CD4-positive, alpha-beta T cell treated with Interleukin-2 at 100 ng/mL for 4 hours (primary cell): ENCODE measurements at regions not wholly inside any gene's neighbourhood (a gene's known extent, or its start where the extent isn't known, plus 50 kb on each side); places are given as distances from the start of the nearest gene placed in this dataset.
"Not testable (repeated sequence)": the region's sequence is repeated elsewhere in the genome, so short reads cannot be mapped to it uniquely, and the experiment has no call there.

Source experiments
- DNase-seq: peaks from one replicate; pipeline ENCODE4 v3.0.0-alpha.2; 2020; ENCODE audit warnings: low spot score

DNA sequence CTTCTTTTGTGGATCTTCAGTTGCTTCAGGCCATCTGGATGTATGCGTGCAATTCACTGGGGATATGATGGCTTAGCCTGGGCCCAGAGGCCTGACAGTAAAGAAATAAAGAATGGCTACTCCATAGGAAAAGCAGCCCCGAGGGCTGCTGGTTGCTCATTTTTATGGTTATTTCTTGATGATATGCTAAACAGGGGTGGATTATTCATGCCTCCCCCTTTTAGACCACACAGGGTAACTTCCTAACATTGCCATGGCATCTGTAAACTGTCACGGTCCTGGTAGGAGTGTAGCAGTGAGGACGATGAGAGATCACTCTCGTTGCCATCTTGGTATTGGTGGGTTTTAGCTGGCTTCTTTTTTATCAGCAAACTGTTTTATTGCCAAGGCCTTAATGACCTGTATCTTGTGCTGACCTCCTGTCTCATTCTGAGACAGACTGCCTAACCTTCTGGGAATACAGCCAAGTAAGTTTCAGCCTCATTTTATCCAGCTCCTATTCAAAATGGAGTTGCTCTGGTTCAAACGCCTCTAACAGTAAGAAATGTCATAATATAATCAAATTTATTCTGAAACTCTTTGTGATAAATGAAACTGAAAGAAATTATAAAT lies 60.5 kb downstream of the DSEL start:
- no peak for DNase-seq

DNA sequence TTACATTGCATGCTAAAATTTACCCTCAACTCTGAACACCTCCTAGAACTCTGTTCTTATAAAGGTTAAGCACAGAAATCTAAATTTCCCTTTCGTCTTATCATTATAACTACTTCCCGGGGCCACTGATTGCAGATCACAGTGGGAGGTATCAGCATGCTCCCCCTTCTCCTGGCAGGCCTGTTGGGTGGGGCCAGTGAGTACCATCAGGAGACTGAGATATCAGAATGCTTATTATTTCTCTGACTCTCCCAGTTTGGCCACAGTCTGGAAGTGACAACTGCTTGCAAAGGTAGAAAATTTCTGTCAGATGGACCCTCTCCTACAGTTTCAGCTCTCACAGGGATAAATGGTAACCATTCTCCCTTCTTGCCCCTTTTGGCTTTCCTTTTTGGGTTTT lies 62.6 kb downstream of the DSEL start:
- no peak for DNase-seq

DNA sequence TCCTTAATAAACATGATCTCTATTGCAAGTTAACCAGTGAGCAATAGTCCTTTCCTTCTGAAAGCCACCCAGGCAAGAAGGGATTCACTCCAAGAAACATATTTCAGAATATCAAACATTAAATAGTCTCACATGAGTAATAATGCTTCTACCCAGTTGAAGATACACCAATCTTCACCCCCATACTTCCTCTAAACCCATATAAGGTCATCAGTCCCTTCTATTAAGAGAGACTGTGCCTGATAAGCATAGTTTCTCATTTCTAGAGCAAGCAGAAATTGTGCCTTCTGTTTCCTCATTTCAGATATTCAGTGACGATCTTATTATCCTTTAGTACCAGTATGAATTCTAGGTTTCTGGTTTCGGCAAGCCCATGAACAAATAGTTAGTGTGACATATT lies 64.6 kb downstream of the DSEL start:
- no peak for DNase-seq

DNA sequence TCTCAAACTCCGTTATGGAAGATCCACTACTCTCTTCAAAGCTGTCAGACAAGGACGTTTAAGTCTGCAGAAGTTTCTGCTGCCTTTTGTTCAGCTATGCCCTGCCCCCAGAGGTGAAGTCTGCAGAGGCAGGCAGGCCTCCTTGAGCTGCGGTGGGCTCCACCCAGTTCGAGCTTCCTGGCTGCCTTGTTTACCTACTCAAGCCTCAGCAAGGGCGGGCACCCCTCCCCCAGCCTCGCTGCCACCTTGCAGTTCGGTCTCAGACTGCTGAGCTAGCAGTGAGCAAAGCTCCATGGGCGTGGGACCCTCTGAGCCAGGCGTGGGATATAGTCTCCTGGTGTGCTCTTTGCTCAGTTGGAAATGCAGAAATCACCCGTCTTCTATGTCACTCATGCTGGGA lies 65.4 kb downstream of the DSEL start:
- peak; percentile 24 for DNase-seq

DNA sequence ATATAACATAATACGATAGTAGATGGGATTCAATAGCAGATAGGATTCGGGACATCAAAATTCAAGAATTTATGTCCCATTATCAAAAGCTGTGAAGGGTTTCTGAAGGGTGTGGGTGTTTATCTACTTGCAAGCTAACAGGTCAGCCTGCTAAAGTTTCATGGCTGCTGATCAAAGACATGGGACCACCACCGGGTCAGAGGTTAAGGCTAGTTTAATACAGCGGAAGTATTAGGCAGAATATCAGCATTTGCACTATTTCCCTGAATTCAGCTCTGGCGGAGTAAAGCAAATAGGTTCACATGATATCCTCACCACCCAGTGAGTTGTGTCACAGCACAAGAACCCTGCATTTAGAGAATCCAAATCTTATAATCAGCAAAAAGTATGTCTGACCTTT lies 82.5 kb downstream of the DSEL start:
- DNase-seq: no peak

DNA sequence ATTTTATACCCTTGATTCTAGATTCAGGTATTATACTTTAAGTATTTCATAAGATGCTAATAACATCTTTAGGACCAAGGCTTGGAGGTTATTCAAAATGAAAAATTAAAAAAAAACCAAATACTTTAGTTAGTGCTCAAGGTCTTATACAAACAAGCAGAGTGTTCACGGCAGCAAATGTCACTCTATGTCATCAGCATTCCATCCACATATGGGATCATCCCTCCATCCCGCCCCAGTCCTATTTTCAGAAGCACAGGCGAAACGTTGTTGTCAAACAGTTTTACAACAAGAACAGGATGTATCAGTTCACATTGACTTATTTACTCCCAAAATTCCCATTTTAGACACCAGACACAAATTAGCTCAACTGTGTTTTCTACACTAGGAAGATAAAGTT lies 83.7 kb downstream of the DSEL start:
- no peak for DNase-seq

DNA sequence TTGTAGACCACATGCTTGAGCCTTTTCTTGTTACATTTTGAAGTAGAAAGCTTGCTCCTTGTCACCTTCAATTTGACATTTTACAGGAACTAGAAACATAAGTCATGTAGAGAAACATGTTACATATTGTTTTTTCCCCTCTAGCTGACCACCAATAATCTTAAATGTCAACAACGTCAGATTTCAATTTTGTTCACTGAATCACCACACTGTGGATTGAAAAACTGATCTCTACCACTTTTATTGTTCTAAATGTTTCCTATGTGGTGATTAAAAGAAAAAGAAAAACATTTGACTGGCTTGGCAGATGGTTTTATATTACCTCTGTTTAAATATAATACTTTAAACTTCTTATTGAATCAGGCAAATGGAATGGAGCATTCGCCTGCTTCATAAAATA lies 87.7 kb downstream of the DSEL start:
- no peak for DNase-seq

DNA sequence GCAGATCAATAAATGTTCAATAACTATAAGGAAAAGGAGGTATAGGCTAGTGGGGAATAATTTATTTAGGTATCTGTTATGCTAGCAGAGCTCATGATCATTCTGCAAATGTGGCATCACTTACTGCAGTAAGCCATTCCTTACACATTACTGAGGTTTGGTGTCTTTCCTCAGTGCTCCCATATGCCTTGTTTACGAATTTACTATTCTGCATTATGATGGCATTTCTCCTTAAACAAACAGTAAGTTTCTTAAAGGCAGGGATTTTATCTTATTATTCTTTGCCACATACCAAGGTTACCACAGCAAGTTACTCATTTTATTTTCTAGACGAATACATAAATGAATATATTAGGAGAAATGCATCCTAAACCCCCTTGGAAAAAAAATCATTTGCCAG lies 88.4 kb downstream of the DSEL start:
- DNase-seq: no peak

DNA sequence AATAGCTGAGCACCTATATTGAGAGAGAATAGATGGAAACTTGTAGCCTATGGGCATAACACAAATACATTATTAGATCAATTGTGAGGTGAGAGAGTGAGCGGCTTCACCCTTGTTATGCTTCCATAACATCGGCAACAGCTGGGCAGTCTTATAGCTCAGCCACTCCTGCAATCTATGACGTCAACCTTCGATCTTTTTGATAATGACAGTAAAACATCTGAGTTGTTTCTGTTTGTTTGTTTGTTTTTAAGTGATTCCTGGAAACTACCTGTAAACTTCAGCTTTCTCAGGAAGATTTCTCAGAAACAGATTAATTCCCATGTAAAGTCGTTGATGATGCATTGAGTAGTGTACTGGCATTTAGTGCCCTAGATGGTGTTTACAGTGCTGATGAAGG lies 90.0 kb downstream of the DSEL start:
- no peak for DNase-seq

DNA sequence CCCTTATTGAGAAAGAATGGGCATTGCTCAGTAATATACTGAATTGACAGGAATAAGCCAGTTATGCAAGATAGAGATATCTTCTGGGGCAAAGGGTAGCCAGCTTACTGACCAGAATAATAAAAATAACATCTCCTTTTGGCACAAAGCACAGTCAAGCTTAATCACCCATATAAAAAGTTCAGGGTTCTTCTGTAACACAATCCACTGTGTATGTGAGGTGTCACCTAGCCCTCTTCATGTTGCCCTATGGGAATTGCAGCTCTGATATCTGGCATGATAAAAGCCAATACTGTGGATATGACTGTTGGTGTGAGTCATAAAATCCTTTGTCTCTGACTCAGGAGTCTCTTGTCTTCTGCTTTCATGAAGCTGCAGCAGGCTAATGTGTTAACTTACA lies 90.8 kb downstream of the DSEL start:
- no peak for DNase-seq

DNA sequence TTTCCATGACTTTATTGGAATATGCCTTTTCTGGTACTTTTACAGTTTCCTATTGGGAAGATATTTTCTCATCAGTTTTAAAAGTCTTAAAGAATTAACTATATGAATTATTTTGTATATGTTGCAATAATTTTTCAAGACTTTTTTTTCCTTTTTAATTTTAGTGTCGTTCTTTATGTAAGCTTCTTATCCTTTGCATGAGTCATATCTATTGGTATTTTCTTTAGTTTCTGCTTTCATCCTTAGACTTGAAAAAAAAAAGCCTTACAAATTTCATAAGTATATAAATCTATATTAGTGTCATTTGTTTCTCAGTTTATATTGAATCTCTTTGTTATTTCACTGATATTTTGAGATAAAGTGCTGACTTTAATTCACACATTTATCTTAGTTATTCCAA lies 94.9 kb downstream of the DSEL start:
- DNase-seq: no peak

DNA sequence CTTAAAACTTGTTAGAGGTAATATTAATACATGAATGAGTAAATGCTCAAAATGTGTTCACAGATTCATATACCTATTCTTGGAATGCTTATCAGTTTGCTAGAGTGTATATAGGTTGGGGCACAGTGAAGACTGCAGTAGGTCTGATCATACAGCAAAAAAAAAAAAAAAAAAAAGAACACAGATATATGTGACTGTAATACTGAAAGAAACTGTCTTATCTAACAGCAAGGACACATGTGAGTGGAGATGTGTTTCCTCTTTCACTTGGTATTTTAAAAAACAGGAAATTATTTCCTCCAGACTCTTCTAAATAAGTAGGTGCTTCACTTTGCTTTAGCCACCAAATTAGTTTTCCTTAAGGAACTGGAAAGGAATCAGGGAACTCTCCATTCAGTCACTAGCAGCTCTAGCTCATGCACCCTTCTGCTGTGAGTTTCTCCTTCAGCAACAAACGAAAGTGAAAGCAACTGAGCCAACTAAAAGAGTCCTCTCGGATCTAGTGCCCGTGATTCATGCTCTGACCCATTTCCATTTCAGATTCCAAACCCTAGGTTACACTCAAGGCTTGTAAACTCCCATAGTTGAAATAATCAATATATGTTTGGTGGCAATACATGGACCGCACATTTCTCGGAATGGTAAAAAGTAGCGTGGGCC lies 98.5 kb downstream of the DSEL start:
- DNase-seq: peak; percentile 54

DNA sequence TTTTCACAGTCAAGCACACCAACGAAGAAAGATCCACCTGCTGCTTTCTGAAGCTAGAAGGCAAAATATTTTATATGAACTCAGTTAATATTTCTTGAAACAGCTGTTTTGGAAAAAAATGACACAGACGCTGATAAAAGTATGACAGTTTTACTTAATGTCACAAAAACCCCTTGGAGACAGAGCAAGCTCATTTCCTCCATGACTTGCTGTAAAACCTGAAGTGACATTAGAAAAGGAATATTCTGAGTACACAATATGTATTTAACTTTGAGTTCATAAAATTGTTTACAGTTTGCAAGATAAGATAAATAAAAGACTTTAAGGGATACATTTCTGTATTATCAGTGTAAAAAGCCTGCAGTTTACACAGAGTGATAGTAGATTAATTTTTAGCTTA lies 105.4 kb downstream of the DSEL start:
- no peak for DNase-seq

DNA sequence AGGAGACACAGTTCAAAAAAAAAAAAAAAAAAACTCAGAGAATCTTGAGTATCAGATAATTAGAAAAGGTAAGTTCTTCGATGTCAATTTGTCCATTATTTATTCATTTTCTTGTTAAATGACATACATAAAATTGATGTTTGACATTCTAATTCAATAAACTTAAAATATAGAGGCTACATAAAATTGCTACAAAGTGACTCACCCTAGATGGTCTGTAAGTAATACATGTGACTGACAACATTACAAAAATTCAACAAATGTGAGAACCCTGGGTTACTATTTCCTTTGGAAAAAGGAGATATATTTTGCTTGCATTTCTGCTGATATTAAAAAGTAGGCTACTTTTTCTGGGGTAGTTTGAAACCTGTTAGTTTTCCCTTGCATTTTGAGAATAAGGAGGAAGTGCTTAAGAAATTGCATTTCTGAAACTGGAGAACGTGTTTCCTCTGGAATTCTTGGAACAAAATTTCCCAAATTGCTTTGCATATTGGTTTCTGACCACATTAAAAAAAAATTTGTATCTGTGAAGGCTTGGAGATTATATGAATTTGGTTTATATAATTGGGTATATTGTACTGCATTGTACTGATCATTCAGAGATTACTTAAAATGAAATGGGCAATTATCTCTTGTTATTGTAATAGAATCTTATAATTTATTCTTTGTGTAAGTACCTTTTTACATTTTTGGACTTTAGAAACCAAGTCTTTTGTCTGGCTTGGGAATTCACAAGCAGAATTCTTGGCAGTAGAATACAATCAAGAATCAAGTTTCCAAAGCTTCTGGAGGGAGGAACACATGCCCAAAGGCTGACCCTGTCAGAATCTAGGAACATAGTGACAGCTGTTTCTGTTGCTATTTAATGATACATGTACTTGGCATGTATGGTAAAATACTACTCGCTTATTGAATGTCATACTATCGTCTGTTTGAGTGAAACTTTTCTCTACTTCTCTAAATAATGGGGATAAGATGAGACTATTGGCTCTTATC lies 106.1 kb downstream of the DSEL start:
- DNase-seq: no peak

DNA sequence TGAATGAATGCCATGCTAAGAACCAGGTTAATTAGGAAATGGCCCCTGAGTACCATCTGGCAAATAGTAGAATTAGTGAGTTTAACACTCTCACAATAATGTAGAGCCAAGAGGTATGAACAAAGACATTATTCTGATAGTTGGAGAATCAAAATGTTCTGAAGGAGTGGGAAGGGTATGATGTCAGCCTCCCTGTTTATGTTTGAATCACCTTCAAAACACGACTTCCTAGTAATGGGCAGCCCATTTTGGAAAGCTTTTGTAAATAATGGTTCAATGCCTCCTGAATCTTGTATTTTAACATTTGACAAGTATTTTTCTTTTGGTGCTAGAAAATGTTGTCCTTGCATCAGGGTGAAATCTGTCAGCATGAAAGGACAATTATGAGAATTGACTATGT lies 108.3 kb downstream of the DSEL start:
- DNase-seq: no peak

DNA sequence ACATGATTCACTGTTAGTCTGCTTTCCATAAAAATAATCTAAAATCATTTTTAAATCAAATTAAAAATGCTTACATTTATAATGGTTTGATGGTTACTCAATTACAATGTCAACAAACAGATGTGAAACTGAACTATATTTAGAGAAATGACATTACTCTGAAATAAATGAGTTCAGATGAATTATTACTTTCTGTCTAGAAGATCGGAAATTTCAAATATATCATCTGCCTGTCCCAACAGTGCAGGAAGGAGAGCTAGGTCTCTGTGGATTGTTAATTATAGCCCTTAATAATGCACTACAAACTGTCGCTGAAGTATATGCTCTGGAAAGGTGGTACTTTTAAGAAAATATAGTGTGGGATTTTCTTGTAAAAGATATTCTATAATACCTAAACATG lies 109.8 kb downstream of the DSEL start:
- DNase-seq: no peak

DNA sequence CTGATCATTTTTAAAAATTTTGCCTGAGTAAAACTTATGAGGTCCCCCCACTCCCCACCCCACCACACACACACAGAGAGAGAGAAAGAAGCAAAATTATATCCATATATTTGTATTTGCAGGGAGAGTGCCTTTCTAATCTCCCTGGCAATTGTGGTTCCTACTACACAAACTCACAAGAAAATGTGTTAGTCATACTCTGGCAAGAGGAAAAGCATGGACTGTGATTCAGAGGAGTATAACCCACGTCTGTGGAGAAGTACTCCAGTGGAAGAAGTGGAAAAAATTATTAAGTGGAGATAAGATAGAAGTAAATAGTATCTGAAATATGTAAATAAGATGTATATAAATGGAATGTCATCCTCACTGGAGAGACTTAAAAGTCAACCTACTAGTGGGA lies 114.0 kb downstream of the DSEL start:
- DNase-seq: no peak

DNA sequence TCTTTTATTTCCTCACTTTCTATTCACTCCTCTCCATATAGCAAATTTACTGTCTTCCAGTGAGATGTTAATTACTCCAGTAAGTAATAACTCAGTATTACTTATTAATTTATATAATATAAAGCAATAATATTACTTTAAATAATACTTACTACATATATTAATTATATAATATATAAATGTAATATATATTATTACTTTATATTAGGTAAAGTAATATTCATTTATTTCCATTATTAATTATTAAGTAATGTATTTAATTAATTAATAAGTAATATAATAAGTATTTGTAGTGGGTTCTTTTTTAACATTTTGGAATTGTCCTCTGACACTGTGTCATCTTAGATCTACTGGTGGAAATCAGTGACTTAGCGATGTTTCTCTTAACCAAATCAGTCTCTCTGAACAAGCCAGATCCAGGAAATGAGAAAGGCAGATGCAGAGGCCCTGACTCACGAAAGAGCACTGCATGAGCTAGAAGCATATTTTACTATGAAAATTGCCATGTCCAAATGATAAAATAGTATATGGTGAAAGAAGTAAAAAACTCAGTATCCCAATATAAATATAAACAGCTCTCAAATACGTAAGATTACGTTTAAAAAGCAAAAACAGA lies 115.9 kb downstream of the DSEL start:
- DNase-seq: no peak

DNA sequence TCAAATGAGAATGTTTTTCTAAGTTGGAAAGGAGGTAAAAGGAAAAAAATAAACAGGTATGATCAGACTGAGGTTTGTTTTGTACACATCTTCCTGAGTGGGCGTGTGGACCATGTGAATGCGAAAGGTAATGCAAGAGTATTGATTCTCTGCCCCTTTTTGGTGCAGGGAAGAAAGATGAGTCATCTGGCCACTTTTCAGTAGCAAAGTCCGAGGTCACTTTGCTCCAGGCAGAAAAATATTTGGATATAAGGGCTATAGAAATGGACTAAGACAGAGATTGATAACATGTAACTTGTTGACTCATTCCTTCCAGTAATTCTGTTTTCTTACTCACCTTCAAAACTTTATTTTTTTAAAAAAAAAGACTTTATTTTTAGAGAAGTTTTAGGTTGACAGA lies 130.5 kb downstream of the DSEL start:
- no peak for DNase-seq

DNA sequence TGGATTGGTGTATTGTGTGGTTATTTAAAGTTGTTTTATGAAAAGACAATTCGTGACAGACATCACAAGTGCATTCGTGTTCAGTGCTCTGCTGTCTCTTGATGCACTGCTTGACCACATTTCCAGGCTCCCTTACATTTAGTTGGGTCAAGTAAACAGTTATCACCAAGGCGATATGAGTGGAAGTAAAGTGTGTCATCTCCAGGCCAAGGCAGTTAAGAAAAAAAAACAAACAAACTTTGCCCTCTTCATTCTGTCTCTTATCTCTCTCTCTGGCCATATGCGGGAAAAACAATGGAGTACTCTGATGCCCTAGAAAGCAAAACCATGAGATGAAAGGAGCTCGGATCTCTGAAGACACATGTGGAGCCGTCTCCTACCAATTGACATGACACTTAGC lies 131.1 kb downstream of the DSEL start:
- no peak for DNase-seq

DNA sequence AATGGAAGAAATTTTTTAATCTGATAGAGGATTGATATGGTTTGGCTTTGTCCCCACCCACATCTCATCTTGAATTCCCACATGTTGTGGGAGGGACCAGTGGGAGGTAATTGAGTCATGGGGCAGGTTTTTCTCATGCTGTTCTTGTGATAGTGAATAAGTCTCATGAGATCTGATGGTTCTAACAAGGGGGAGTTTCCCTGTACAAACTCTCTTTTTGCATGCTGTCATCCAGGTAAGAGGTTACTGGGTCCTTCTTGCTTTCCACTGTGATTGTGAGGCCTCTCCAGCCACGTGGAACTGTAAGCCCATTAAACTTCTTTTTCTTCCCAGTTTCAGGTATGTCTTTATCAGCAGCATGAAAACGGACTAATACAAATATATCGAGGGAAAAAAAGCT lies 132.5 kb downstream of the DSEL start:
- not testable (repeated sequence) for DNase-seq

DNA sequence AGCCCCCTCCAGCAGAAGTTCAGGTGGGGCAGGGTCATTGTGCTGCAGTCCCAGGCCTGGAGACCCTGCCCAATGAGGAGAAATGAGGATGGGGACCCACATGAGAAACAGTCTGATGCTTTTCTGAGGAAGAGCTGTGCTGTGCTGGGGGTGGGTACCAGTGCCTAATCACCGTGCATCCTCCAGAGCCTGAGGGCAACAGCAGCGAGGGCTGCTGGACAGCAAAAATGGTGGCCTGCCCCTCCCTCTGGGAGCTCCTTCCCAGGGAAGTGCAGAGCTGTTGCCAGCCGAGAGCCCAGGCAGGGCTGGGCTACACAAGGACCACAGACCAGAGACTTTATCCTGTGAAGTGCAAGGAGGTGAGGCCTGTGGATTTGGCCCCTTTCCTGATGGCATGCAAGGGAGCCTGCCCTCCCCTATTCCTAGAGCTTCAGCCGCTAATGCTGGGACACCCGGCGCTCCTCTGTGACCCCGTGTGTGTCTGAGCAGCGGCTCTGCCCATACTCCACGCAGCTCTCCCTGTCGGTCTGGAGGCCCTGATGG lies 134.8 kb downstream of the DSEL start:
- no peak for DNase-seq
